Gastrocnemius medialis (tissue), 4 donors: ENCODE measurements at regions not wholly inside any gene's neighbourhood (a gene's known extent, or its start where the extent isn't known, plus 50 kb on each side); places are given as distances from the start of the nearest gene placed in this dataset.

Experiments
- ATAC-seq, 2 donors: fragments of 150-250 bp; one replicate each; pipeline ENCODE4 v1.9.1; 2016
- DNase-seq, 2 donors: peaks; one replicate each; pipeline ENCODE4 v3.0.0-alpha.2; 2019
- H3K27ac ChIP-seq, 4 donors: fragments of 200-600 bp; sonication (generic); 1 replicate in 1 of 4; 2 replicates in 3 of 4; pipeline ENCODE4 v1.5.1; 2016 to 2018; ENCODE audit warnings: mild to moderate bottlenecking in 2 of 4, moderate library complexity in 1 of 4
- H3K27me3 ChIP-seq, 3 donors: fragments of 200-600 bp; sonication (generic) in 2 of 3; 1 replicate in 1 of 3; 2 replicates in 2 of 3; pipeline versions ENCODE4 v1.5.1 to v1.6.0; 2016 to 2019; ENCODE audit warnings: mild to moderate bottlenecking in 1 of 3, moderate library complexity in 1 of 3
- H3K36me3 ChIP-seq, 2 donors: fragments of 200-600 bp; sonication (generic) in 1 of 2; one replicate each; pipeline ENCODE4 v1.5.1; 2017 to 2018
- H3K4me1 ChIP-seq, 2 donors: fragments of 200-600 bp; sonication (generic) in 1 of 2; one replicate each; pipeline ENCODE4 v1.5.1; 2016 to 2017; ENCODE audit warnings: mild to moderate bottlenecking in 2 of 2
- H3K4me3 ChIP-seq, 4 donors: fragments of 200-600 bp; sonication (generic) in 3 of 4; 1 replicate in 1 of 4; 2 replicates in 3 of 4; pipeline ENCODE4 v1.5.1; 2016 to 2019; ENCODE audit warnings: mild to moderate bottlenecking in 2 of 4
- H3K9me3 ChIP-seq, 3 donors: fragments of 200-600 bp; sonication (generic) in 2 of 3; 1 replicate in 1 of 3; 2 replicates in 2 of 3; pipeline ENCODE4 v1.5.1; 2016 to 2019
- POLR2A ChIP-seq, 2 donors: fragments of 450-650 bp; IDR thresholded peaks; one replicate each; pipeline ENCODE4 v1.6.1; 2017; ENCODE audit warnings: antibody characterized with exemption in 2 of 2, mild to moderate bottlenecking in 2 of 2, moderate library complexity in 2 of 2
- in situ Hi-C, 4 donors: fragments of 200-750 bp; cut with MboI; loops; one replicate each; pipeline versions ENCODE4 v1.15.0 to v1.8.0; 2017; ENCODE audit warnings: low sequenced_read_pairs in 4 of 4
- intact Hi-C: fragments of 100-400 bp; cut with DNase I; formaldehyde crosslinking; loops from one replicate; pipeline ENCODE4 v1.15.1; 2023; ENCODE audit warnings: low total_unique reads
- TF ChIP-seq, protein P1 (sequence below), 5 experiments: fragments of 450-650 bp in 3 of 5; fragments of 200-600 bp in 2 of 5; sonication (generic) in 2 of 5; IDR thresholded peaks in 4 of 5; conservative IDR thresholded peaks in 1 of 5; 1 replicate in 4 of 5; 2 replicates in 1 of 5; pipeline ENCODE4 v1.5.1; 2016 to 2019; ENCODE audit warnings: antibody characterized with exemption in 5 of 5, mild to moderate bottlenecking in 3 of 5, moderate library complexity in 3 of 5

- no peaks in the 10 kb centered on the region for H3K4me1 ChIP-seq
- H3K27ac ChIP-seq, result no peak overlapping the region
- no peak overlapping the region for H3K4me3 ChIP-seq
- no peak for DNase-seq
- ATAC-seq, result no peak
- intact Hi-C loops, result no loop called here
- TF ChIP-seq POLR2A (IDR thresholded peaks at IDR 0.05), result no peak
- TF ChIP-seq, protein P1, sequence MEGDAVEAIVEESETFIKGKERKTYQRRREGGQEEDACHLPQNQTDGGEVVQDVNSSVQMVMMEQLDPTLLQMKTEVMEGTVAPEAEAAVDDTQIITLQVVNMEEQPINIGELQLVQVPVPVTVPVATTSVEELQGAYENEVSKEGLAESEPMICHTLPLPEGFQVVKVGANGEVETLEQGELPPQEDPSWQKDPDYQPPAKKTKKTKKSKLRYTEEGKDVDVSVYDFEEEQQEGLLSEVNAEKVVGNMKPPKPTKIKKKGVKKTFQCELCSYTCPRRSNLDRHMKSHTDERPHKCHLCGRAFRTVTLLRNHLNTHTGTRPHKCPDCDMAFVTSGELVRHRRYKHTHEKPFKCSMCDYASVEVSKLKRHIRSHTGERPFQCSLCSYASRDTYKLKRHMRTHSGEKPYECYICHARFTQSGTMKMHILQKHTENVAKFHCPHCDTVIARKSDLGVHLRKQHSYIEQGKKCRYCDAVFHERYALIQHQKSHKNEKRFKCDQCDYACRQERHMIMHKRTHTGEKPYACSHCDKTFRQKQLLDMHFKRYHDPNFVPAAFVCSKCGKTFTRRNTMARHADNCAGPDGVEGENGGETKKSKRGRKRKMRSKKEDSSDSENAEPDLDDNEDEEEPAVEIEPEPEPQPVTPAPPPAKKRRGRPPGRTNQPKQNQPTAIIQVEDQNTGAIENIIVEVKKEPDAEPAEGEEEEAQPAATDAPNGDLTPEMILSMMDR (IDR thresholded peaks at IDR 0.05 in 4 of 5, conservative IDR thresholded peaks at IDR 0.05 in 1 of 5), result no peak
- H3K36me3 ChIP-seq, result no peaks in the 10 kb centered on the region
- H3K27me3 ChIP-seq, result no peaks in the 10 kb centered on the region
- in situ Hi-C loops, result loop anchor here (10.0 kb wide), 3 partner anchors 352 to 472 kb away; no protein-coding TSS in a partner anchor
- no peaks in the 10 kb centered on the region for H3K9me3 ChIP-seq
These were observed 151.4 kb upstream of the NABP1 start for GRCh38 chr2:191526536-191526935.

GRCh38 chr2:191526953-191527556 lies 150.9 kb upstream of the NABP1 start:
- Histone ChIP-seq H3K27me3 (no peaks in the 10 kb centered on the region), H3K4me3 (no peak overlapping the region), H3K4me1 (no peaks in the 10 kb centered on the region), H3K9me3 (no peaks in the 10 kb centered on the region), H3K27ac (no peak overlapping the region), H3K36me3 (no peaks in the 10 kb centered on the region)
- in situ Hi-C loops, result loop anchor here (10.0 kb wide), 3 partner anchors 352 to 472 kb away; no protein-coding TSS in a partner anchor
- ATAC-seq, result no peak
- intact Hi-C loops, result no loop called here
- TF ChIP-seq, protein P1 (IDR thresholded peaks at IDR 0.05 in 4 of 5, conservative IDR thresholded peaks at IDR 0.05 in 1 of 5), result no peak
- TF ChIP-seq POLR2A (IDR thresholded peaks at IDR 0.05), result no peak
- DNase-seq, result no peak

GRCh38 chr2:191530618-191531017 lies 147.3 kb upstream of the NABP1 start:
- Histone ChIP-seq H3K4me3 (no peak overlapping the region), H3K27ac (no peak overlapping the region), H3K36me3 (no peaks in the 10 kb centered on the region), H3K27me3 (no peaks in the 10 kb centered on the region), H3K9me3 (no peaks in the 10 kb centered on the region), H3K4me1 (no peaks in the 10 kb centered on the region)
- in situ Hi-C loops (no loop called here), intact Hi-C loops (no loop called here)
- TF ChIP-seq, protein P1 (IDR thresholded peaks at IDR 0.05 in 4 of 5, conservative IDR thresholded peaks at IDR 0.05 in 1 of 5), result no peak
- no peak for TF ChIP-seq POLR2A (IDR thresholded peaks at IDR 0.05)
- no peak for ATAC-seq
- no peak for DNase-seq

- no peak for ATAC-seq
- Histone ChIP-seq H3K4me1 (no peaks in the 10 kb centered on the region), H3K9me3 (no peaks in the 10 kb centered on the region), H3K4me3 (no peak overlapping the region), H3K36me3 (no peaks in the 10 kb centered on the region), H3K27me3 (no peaks in the 10 kb centered on the region), H3K27ac (no peak overlapping the region)
- intact Hi-C loops (no loop called here), in situ Hi-C loops (no loop called here)
- no peak for TF ChIP-seq POLR2A (IDR thresholded peaks at IDR 0.05)
- TF ChIP-seq, protein P1 (IDR thresholded peaks at IDR 0.05 in 4 of 5, conservative IDR thresholded peaks at IDR 0.05 in 1 of 5), result no peak
- no peak for DNase-seq
These were observed 144.2 kb upstream of the NABP1 start for GRCh38 chr2:191533693-191534180.

GRCh38 chr2:191537921-191538320 lies 140.0 kb upstream of the NABP1 start:
- no peaks in the 10 kb centered on the region for H3K27me3 ChIP-seq
- H3K27ac ChIP-seq, result no peak overlapping the region
- H3K4me3 ChIP-seq, result no peak overlapping the region
- DNase-seq, result no peak
- ATAC-seq, result no peak
- H3K9me3 ChIP-seq, result no peaks in the 10 kb centered on the region
- H3K4me1 ChIP-seq, result no peaks in the 10 kb centered on the region
- intact Hi-C loops (no loop called here), in situ Hi-C loops (no loop called here)
- TF ChIP-seq, protein P1 (IDR thresholded peaks at IDR 0.05 in 4 of 5, conservative IDR thresholded peaks at IDR 0.05 in 1 of 5), result no peak
- H3K36me3 ChIP-seq, result no peaks in the 10 kb centered on the region
